Astrocyte (in vitro differentiated cells and primary cell): ENCODE measurements at regions not wholly inside any gene's neighbourhood (a gene's known extent, or its start where the extent isn't known, plus 50 kb on each side); places are given as distances from the start of the nearest gene placed in this dataset.

Experiments used
- DNase-seq: peaks from one replicate; pipeline ENCODE4 v3.0.0-alpha.2; 2010; ENCODE audit warnings: low read depth
- FAIRE-seq: peaks from 2 replicates; lab custom pipeline; 2011; peaks lifted over from hg19 to GRCh38; lab: Jason Lieb, UNC
- H2AFZ ChIP-seq: 2 replicates; pipeline ENCODE4 v1.6.0; 2012; ENCODE audit warnings: low read depth, low read length, inconsistent platforms
- H3K27ac ChIP-seq: 2 replicates; pipeline ENCODE4 v1.5.1; 2011; ENCODE audit warnings: low read depth, low read length, inconsistent platforms
- H3K27me3 ChIP-seq: 2 replicates; pipeline ENCODE4 v1.6.0; 2011; ENCODE audit warnings: low read length, inconsistent platforms; ENCODE audit not compliant: insufficient read depth
- H3K36me3 ChIP-seq: 2 replicates; pipeline ENCODE4 v1.5.1; 2011; ENCODE audit warnings: low read length, inconsistent platforms; ENCODE audit not compliant: insufficient read depth
- H3K4me1 ChIP-seq: 2 replicates; pipeline ENCODE4 v1.5.1; 2011; ENCODE audit warnings: low read length, inconsistent platforms; ENCODE audit not compliant: insufficient read depth
- H3K4me2 ChIP-seq: 2 replicates; pipeline ENCODE4 v1.6.0; 2012; ENCODE audit warnings: low read length, inconsistent platforms
- H3K4me3 ChIP-seq: 2 replicates; pipeline ENCODE4 v1.5.1; 2011; ENCODE audit warnings: low read depth, mild to moderate bottlenecking, low read length, inconsistent platforms; ENCODE audit not compliant: insufficient read depth
- H3K79me2 ChIP-seq: 2 replicates; pipeline ENCODE4 v1.6.0; 2012; ENCODE audit warnings: mild to moderate bottlenecking, low read length, inconsistent platforms; ENCODE audit not compliant: insufficient read depth
- H3K9ac ChIP-seq: 2 replicates; pipeline ENCODE4 v1.6.0; 2012; ENCODE audit warnings: mild to moderate bottlenecking, low read length, inconsistent platforms
- H3K9me3 ChIP-seq: 2 replicates; pipeline ENCODE4 v1.5.1; 2012; ENCODE audit warnings: low read depth, mild to moderate bottlenecking, low read length, inconsistent platforms; ENCODE audit not compliant: insufficient read depth
- H4K20me1 ChIP-seq: 2 replicates; pipeline ENCODE4 v1.6.0; 2012; ENCODE audit warnings: low read length, inconsistent platforms; ENCODE audit not compliant: insufficient read depth
- H3K27ac Mint-ChIP-seq: one replicate; pipeline ENCODE4 v1.8.0; 2021; ENCODE audit warnings: mild to moderate bottlenecking, mixed read lengths; ENCODE audit not compliant: unreplicated experiment
- H3K27me3 Mint-ChIP-seq: one replicate; pipeline ENCODE4 v1.8.0; 2021; ENCODE audit warnings: low read depth, mixed read lengths; ENCODE audit not compliant: unreplicated experiment
- H3K36me3 Mint-ChIP-seq: one replicate; pipeline ENCODE4 v1.8.0; 2021; ENCODE audit warnings: low read depth, mixed read lengths; ENCODE audit not compliant: unreplicated experiment
- H3K4me1 Mint-ChIP-seq: one replicate; pipeline ENCODE4 v1.8.0; 2021; ENCODE audit warnings: low read depth, mixed read lengths; ENCODE audit not compliant: unreplicated experiment
- H3K4me3 Mint-ChIP-seq: one replicate; pipeline ENCODE4 v1.8.0; 2021; ENCODE audit warnings: mild to moderate bottlenecking, moderate library complexity, mixed read lengths; ENCODE audit not compliant: unreplicated experiment
- H3K9me3 Mint-ChIP-seq: one replicate; pipeline ENCODE4 v1.8.0; 2021; ENCODE audit warnings: mild to moderate bottlenecking, mixed read lengths; ENCODE audit not compliant: unreplicated experiment
- CTCF ChIP-seq: IDR thresholded peaks from 2 replicates; pipeline ENCODE4 v1.5.1; 2011; ENCODE audit warnings: low read depth, mild to moderate bottlenecking, inconsistent platforms, low read length, moderate library complexity; ENCODE audit not compliant: insufficient read depth
- EZH2 ChIP-seq: IDR thresholded peaks from 2 replicates; pipeline ENCODE4 v1.6.1; 2012; ENCODE audit warnings: mild to moderate bottlenecking, low read length, inconsistent platforms; ENCODE audit not compliant: insufficient read depth

- no peaks in the 10 kb centered on the region for H3K4me1 ChIP-seq
- no peak overlapping the region for H2AFZ ChIP-seq
- no peaks in the 10 kb centered on the region for H3K36me3 ChIP-seq
- H3K27me3 Mint-ChIP-seq = peaks cover 9% of the 10 kb centered on the region
- H3K9ac ChIP-seq = no peak overlapping the region
- no peaks in the 10 kb centered on the region for H3K4me1 Mint-ChIP-seq
- H3K4me2 ChIP-seq = no peak overlapping the region
- H3K9me3 ChIP-seq = no peaks in the 10 kb centered on the region
- no peak overlapping the region for H3K4me3 ChIP-seq
- no peak overlapping the region for H3K4me3 Mint-ChIP-seq
- H3K27ac ChIP-seq = no peak overlapping the region
- no peaks in the 10 kb centered on the region for H3K9me3 Mint-ChIP-seq
- no peak overlapping the region for H3K27ac Mint-ChIP-seq
- no peaks in the 10 kb centered on the region for H3K36me3 Mint-ChIP-seq
- FAIRE-seq = no peak
- H4K20me1 ChIP-seq = no peaks in the 10 kb centered on the region
- no peak for TF ChIP-seq EZH2
- no peak for TF ChIP-seq CTCF
- no peaks in the 10 kb centered on the region for H3K27me3 ChIP-seq
- H3K79me2 ChIP-seq = no peaks in the 10 kb centered on the region
- no peak for DNase-seq
Measured at GRCh38 chr20:39299783-39300182, 337.6 kb downstream of the DHX35 start.

GRCh38 chr20:39298571-39299506 lies 336.7 kb downstream of the DHX35 start:
- Mint-ChIP-seq H3K27me3 (peaks cover 10% of the 10 kb centered on the region), H3K9me3 (no peaks in the 10 kb centered on the region), H3K4me3 (no peak overlapping the region), H3K36me3 (no peaks in the 10 kb centered on the region), H3K27ac (no peak overlapping the region), H3K4me1 (no peaks in the 10 kb centered on the region)
- no peak for TF ChIP-seq EZH2
- TF ChIP-seq CTCF = no peak
- Histone ChIP-seq H3K4me3 (no peak overlapping the region), H3K9ac (no peak overlapping the region), H3K4me2 (no peak overlapping the region), H3K36me3 (no peaks in the 10 kb centered on the region), H3K27ac (no peak overlapping the region), H3K79me2 (no peaks in the 10 kb centered on the region), H3K4me1 (no peaks in the 10 kb centered on the region), H2AFZ (no peak overlapping the region), H4K20me1 (no peaks in the 10 kb centered on the region), H3K9me3 (no peaks in the 10 kb centered on the region), H3K27me3 (no peaks in the 10 kb centered on the region)
- DNase-seq = peak; percentile 14
- FAIRE-seq = no peak

GRCh38 chr20:39298121-39298520 lies 336.0 kb downstream of the DHX35 start:
- no peak overlapping the region for H3K27ac Mint-ChIP-seq
- H3K4me1 ChIP-seq = no peaks in the 10 kb centered on the region
- no peak for FAIRE-seq

More at GRCh38 chr20:39298121-39298520, 336.0 kb downstream of the DHX35 start:
- no peak overlapping the region for H2AFZ ChIP-seq
- no peak overlapping the region for H3K4me3 ChIP-seq
- H3K9me3 ChIP-seq = no peaks in the 10 kb centered on the region
- no peak for DNase-seq
- no peaks in the 10 kb centered on the region for H4K20me1 ChIP-seq
- Mint-ChIP-seq H3K4me3 (no peak overlapping the region), H3K27me3 (peaks cover 5% of the 10 kb centered on the region), H3K4me1 (no peaks in the 10 kb centered on the region), H3K9me3 (no peaks in the 10 kb centered on the region), H3K36me3 (no peaks in the 10 kb centered on the region)
- no peaks in the 10 kb centered on the region for H3K79me2 ChIP-seq
- H3K4me2 ChIP-seq = no peak overlapping the region
- no peak for TF ChIP-seq EZH2
- TF ChIP-seq CTCF = no peak
- H3K9ac ChIP-seq = no peak overlapping the region
- H3K27ac ChIP-seq = no peak overlapping the region
- H3K27me3 ChIP-seq = no peaks in the 10 kb centered on the region
- H3K36me3 ChIP-seq = no peaks in the 10 kb centered on the region
